NOMO-1 (cell line): ENCODE measurements at regions not wholly inside any gene's neighbourhood (a gene's known extent, or its start where the extent isn't known, plus 50 kb on each side); places are given as distances from the start of the nearest gene placed in this dataset.

Experiments
- DNase-seq, 2 experiments: peaks; one replicate each; lab custom pipeline; 2025; ENCODE audit not compliant: unreplicated experiment in 2 of 2; lab: John Stamatoyannopoulos, UW

DNA sequence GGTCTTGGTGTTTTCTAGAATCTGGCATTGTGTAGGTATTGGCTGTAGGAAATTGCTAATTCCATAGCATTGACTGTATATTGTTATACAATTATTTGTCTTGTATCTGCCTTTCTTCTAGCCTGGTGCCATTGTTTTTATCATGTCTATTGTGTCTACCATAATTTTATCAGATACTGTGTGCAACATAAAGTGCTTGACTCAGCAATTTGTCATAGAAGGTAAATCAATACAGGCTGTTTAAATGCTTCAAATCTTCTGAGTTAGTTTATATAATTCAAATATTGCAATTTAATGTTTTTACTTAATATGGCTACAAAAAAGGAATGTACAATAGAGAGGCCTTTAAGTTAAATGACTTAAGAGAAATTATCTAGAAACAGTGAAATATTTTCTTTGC is 263.3 kb upstream of the UGT8 start:
- no peak for DNase-seq

DNA sequence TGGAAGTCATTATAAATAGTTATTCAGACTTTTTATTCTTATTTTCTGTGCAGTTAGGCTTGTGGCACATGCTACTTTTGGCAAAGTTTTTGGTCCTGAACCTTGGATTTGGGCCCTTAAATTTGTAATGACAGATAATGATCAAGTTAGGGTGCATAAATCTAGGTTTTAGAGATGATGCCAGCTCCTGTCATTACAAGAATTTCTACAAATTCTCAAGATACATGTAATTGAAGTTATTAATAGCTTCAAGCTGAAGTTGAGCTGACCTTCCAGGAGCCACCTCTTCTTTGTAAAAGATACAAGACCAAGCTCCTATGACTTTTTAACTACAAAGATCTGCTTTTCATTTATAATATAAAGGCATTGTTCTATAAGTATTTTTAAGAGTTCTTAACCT is 255.6 kb upstream of the UGT8 start:
- DNase-seq: no peak

DNA sequence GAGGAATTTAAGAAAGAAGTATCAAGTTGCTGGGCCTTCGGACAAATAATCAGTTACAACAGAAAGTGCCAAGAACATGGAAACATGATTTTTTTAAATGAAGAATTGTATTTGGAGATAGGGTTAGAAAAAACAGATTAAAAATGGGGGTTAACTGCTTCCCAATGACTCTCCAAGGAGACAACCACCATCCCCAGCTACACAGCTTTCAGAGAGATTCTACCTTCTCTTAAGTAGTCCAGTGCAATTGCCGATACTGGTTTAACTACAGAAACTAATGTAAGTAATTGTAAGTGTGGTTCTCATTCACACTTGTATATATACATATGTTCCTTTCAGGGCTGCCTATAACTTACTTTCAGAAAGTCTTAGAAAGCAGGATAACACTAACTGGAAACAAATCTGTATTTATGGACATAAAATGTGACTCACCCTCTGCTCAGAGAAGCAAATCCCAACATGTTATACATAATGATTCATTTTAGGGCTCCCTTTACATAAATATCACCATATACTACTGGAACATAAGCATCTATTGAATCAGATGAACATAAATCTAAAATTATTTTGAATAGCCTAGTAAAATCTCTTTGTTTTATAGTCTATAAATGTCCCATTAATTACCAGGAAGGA is 248.9 kb upstream of the UGT8 start:
- no peak for DNase-seq

DNA sequence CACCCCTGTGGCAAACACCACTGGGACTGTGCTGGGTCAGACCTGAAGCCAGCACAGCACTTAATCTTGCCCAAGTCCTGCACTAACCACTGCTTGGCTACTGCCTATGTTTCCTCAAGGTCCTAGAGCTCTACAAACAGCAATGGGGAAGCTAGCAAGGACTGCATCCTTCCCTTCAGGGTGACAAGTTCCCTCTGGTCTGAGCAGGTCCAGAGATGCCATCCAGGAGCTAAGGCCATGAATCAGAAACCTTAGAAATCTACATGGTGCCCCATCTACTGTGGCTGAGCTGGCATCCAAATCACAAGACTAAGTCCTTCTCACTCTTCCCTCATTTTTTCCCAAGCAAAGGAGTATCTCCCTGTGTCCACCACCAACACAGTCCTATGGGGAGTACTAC is 239.7 kb upstream of the UGT8 start:
- no peak for DNase-seq

DNA sequence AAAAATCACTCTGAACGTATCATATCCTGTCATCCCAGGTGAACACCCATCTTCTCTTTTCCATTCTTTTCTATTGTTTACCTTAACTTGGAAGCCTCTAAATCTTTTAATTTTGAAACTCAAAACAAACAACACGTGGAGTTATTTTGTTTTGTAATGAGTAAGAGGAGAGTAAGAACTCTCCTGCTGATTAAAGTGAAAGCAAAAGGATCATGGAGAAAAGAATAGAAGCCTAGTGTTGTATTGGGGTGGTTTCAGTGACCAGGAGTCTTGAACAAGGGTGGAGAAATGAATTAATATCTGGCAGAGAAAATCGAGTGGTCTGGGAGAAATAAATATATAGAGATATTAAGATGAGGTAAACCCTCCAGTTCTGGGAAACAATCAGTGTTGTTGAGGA is 237.4 kb upstream of the UGT8 start:
- no peak for DNase-seq

DNA sequence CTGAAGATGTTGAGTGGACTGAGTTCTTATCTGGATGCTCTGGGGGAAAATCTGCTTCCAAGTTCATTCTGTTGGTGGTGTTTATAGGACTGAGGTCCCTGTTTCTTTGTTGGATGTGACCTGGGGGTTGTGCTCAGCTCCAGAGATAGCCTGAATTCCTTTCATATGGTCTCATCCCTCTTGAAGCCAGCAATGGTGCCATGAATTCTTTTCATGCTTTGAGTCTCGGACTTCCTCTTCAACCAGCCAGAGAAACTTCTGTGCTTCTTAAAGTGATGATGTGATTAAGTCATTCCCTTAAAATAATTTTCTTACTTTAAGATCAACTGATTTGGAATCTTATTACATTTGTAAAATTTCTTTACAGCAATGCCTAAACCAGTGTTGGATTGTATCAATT is 233.8 kb upstream of the UGT8 start:
- no peak for DNase-seq

DNA sequence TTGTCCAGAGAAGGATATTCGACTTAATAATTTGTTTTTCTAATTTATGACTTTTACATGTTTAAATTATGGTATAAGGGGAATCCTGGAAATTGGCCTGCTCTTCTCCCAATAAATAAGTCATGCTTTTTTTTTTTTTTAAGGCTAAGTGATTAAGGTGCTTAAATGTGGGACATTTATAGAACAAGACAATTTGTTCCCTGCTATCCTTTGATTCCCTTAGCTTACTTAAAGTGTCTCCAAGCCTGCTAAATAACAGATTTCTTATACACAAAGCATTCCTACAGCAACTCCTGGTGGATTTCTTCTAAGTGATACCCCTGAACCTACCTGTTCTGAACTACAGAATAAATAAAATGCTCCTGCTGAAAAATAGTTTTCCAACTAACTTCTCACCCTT is 233.0 kb upstream of the UGT8 start:
- DNase-seq: no peak

DNA sequence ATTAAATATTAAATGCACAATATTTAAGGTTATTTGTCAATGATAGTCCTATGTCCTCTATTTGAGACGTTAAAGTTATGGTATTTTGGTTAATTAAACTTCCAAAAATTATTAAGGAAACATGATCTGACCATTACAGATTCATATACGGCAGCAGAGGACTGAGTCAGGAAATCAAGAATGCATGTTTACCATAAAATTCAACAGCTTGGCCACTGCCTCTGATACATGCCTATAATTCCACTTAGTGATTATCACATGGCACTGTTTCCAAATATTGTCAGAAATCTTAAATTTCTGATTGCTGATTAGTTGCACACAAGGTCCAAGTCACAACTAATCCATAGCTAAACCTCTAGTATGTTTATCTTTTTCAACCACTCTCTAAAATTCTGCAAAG is 232.2 kb upstream of the UGT8 start:
- DNase-seq: no peak

DNA sequence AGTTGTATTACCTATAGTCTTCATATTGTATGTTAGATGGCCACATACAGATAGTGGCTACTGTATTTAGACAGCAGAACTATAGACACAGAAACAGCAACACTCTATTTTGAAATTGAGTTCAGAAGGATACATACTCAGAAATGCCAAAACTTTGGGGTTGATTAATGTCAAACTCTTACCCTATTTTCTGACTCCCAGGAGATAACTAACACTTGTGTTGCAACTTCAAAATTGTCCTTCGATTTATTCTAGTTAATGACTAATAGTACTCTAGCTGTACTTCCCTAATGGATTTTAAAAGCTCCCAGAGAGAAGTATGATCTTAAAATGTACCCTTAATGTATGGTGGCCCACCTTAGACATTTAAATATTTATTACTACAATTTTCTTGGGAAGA is 229.9 kb upstream of the UGT8 start:
- no peak for DNase-seq

DNA sequence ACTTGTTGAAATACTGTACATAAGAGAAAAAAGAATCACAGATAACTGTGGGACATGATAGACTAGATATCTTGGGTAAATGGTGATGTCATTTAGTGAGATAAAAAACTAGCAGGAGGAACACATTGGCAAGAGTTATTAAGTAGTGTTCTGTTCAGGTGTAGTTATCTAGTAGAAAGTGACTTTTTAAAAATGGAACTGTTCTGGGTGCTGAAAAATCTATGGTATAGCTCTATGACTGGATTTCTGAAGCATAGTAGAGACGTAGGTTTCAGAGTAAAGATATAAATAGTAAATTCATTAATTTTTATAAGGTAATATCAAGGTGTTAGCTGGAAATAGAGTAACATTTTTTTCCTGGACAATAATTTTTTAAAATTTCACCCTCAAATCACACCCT is 225.1 kb upstream of the UGT8 start:
- DNase-seq: no peak

DNA sequence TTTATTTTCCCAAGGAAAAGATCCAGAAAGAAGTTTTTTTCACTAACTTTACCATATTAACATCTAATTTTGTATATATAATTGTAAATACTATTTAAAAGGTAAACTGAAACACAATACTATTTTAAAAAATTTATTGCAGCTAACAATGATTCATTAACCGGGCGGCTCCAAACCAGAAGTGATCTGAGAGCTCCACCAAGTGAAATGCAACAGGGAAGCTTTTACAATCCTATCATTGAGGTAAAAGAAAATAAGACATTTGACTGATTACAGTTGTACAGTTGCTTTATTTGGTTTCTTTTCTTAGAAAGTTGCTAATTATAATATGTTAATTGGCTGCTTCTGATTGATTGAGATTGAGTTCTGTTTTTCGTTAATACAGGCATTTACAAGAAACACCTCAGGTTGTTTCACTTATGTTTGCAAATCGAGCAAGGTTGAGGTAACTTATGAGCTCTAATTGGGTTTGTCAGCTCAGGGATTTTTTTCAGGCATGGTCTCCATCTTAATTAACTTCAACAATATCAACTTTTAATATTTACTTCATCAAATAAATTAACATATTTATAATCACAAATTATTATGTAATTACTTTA is 220.2 kb upstream of the UGT8 start:
- DNase-seq: no peak

DNA sequence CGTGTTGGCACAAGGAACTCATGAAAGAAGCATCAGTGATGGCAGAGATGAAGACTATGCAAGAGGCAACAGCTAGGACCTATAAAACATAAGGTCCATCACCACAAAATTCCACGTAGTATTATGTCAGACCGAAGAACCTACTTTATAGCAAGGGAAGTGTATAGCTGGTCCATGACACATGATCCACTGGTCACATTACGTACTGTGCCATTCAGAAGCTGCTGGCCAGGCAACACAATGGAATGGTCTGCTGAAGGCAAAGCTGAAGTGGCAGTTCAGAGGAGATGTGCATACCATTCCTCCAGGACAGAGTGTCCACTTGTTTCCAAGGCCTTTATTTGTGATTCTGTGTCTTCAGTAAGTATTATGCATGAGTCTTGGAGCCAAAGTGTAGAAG is 215.5 kb upstream of the UGT8 start:
- no peak for DNase-seq

DNA sequence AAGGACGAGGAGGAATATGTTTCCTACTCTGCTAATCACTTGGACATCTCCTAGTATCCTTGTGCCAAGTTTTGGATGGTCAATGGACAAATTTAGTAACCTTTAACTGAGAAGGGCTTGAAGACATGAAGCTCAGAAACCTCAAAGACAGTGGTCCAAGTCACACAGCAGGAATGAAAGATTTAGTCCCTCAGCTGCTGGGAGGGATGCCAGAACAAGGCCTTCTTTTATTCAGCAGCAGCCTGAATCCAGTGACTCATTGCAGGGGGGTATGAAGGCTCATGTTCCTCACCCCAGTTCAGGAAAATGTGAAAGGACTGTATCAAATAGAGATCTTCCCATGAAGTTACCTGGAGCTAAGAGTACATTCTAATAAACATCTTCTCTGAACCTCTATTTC is 214.9 kb upstream of the UGT8 start:
- DNase-seq: no peak

DNA sequence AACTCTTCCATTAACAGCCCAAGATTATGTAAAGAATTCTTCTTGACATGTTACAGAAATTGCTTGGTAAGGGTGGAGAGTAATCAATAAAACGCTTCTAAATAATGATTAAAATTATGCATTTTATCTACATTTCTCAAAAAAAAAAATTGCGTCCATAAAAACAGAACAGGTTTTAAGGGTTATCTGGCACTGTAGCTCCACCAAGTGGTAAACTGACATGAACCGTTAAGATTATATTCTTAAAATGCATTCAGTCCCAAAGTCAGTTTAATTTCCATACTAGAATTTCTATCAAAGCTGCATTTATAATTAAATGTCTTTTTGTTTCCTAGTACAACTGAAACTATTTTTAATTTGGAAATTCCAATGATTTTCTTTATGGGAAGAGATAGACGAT is 214.0 kb upstream of the UGT8 start:
- DNase-seq: peak in 1 of 2 experiments; percentile 50

DNA sequence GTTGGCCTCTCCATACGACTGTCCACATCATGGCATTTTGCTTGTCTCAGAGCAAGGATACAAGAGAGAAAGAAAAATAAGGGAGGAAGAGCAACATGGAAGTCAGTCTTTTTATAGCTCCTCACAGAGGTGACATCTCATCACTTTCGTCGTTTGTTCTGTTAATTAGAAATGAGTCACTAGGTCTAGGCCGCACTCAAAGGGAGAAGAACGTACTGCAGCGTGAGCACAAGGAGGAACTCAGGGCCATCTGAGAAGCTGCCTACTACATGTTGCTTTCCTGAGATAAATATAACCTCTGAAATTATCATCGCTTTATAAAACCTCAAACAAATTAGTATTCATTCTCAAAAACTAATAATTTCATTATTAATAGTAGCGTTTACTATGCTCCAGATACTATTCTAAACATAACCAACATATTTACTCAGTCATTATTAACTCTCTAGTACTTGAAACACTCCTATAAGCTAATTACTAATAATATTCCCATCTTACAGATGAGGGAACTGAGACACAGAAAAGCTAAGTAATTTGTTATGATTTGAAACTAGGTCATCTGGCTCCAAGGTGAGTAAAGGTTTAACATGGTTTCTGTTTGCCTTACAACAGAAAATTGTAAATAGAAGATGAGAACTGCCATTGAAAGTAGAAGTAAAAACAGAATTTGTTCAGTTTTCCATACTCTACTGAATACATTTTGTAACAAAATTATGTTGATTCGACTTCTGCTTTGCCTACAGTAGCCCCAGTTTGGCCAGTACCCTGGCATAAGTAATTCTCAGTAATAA is 213.2 kb upstream of the UGT8 start:
- peak; percentile 73 to 85 for DNase-seq

DNA sequence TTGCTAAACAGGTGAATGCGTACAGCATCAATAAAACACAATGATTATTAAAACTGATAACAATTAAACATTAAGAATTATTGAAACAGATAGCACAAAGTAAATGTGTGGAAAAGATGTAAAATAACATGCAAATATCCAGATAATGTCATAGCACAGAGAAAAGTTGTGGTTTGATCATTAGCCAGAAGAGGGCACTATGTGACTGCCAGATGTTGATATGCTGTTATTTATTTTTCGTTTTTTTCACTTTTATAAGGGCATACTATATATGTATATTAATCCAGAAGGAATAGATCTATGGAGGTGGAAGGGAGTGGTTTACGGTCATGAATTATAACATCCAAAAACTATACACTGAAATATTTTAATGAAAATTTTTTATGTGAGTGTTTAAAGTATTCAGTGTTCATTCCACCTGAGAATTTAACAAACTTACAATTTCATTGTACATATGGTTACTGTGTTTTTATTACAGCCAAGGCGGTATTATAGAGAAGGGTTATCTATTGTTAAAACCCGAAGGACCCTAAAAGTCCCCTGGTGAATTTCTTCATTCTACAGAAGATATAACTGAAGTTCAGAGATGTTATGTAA is 211.9 kb upstream of the UGT8 start:
- peak; percentile 17 to 29 for DNase-seq

DNA sequence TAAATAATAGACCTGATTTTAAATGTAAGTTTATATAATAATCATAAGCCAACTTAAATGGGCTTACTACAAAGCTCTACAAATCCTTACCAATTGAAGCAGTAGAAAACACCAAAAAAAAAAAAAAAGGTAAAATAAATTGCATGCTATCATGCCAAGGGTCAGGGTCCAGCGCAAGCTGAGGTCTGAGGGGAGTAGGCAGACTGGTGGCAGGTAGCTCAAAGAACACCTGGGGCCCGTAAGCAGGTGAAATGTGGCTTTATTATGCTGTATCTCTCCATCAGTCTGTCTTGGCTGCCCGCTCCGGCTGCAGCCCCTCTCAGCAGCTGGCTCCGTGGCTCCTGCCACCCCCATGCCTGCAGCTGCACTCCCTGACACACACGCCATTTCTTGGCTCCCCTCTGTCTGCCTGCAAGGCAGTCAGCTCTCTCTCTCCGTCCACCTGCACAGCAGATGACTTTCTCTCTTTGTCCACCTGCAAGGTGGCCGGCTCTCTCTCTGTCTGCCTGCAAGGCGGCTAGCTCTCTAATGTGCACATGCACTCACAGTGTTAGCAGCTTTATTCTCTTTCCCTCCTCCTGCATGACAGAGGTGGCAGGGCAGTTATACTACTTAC is 209.4 kb upstream of the UGT8 start:
- no peak for DNase-seq

DNA sequence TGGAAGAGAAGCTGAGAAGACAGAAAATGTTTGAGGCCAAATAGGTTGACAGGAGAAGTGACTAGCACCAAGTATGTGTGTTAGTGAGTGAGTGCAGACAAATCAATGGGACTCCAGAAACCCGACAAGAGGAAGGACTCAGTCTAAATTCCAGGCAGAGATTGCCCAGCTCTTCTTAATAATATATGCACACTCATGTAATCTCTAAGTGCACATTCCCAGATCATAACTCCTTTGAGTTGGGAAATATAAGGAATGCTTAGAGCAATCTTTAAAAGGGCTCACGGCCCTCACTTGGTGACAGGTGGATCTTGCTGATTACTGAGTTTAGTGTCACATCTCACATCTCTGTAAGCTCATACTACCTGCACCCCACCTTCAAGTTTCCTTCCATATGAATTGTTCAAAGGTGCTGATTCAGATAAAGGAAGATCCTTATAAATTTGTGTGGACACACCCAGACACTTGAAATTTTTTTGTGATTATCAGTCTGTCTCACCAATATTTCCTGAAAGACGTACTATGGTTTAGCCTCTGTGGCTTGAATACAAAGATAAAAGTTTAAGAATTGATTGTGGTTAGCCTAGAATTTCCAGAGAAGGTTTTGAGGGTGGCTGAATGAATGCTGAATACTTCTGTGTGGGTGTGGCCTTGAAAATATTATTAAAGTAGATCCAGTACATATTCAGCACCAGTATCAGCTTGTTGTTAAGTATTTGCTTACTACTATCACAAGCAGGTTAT is 205.1 kb upstream of the UGT8 start:
- no peak for DNase-seq

DNA sequence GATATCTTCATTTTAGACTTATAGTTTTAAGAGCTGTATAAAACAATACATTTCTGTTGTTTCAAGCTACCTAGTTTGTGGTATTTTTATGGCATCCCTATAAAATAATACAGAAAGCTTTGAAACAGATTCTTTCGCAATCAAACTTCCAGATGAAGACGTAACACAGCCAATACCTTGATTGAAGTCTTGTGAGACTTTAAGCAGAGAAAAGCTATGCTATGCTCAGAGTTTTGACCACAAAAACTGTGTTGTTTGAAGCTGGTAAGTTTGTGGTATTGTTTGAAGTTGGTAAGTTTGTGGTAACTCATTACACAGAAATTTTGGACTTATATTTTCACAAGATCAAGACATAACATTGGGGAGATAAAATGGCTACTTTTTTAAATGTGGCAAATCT is 201.8 kb upstream of the UGT8 start:
- no peak for DNase-seq

DNA sequence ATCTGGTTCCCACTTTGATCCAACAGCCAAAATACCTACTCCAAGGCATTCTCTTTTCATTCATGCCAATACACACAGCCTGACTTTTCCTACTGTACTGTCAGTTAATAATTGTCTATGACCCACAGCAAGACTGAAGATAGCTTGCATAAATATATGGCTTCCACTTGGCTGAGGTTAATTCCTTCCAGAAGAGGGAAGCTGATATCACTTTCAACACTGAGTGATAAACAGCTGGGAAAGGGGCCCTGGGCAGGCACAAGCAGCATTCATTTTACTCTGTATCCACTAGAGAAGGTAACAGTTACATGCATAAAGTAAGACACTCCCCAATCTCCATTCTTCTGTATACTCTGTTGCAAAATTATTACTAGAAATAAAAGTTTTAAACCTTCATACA is 200.2 kb upstream of the UGT8 start:
- DNase-seq: no peak

DNA sequence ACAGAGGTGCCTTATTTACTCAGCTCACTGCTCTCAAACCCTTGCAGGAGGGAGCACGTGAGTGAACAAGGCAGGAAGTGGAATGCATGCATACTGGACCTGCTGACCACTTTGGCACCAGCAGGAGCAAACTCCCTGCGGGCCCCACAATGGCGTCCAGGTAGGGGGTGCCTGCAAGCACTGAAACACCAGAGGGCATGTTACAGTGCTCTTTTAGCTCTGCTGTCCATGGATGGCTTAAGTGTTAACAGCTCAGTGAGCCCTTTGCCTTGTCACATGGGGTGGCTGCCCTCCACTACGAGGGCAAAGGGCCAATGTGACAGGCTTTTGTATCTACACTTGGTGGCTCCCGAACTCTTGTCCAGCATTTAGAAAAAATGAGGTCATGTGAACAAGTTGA is 199.5 kb upstream of the UGT8 start:
- DNase-seq: no peak
